ENCODE measurements at regions not wholly inside any gene's neighbourhood (a gene's known extent, or its start where the extent isn't known, plus 50 kb on each side); places are given as distances from the start of the nearest gene placed in this dataset.

DNA sequence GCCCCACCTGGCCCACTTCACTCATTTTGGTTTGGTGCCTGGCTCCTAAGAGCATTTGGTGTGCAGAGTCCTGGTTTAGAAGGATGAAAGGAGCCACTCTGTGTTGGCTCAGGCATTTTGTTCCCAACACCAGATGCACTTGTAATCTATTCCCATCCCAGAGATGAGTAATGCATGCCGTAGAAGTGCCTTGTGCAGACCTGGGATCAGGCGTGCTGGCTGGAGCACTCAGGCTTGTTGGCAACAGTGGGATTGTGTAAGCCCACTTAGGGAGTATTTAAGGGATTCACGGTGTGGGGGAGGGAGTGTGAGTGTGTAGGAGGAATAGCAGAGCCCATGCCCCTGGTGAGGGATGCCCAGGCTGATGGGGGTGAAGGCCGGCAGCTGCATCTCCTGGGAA is 501.5 kb upstream of the TBX3 start:
- TF ChIP-seq CREB1 (IDR thresholded peaks at IDR 0.05; ENCODE audit: low read depth), result no peak
- no peak for TF ChIP-seq TEAD4 (IDR thresholded peaks at IDR 0.05)
- no peak for TF ChIP-seq TAF1 (IDR thresholded peaks at IDR 0.05; ENCODE audit: low read depth)
